ENCODE measurements at regions not wholly inside any gene's neighbourhood (a gene's known extent, or its start where the extent isn't known, plus 50 kb on each side); places are given as distances from the start of the nearest gene placed in this dataset.

DNA sequence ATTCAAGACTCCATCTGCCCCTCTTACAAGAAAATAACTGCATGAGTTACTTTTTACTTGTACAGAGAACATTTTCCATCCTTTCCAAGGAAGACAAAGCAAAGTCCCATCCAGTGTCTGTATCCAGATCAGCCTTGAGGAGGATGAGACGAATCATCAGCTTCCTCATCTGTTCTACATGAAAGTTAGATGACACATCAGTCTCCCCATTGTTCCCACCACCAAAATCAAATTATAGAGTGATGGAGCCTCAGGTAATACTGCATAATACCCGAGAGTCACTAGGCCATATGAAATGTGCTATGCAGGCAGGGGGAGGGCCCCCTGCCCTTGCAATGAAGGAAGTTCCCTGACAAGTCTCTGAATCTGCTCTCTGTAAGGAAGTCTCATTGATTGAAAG is 1244.6 kb upstream of the SLC10A2 start:
- WGBS, 2 donors: 68 to 73% methylated on average over 2 of the region's 2 CpGs
- no peak for DNase-seq
- no peak overlapping the region for H3K4me3 ChIP-seq (replicated peaks in 1 of 3)
- H3K27ac ChIP-seq: no peak overlapping the region
- H3K9me3 ChIP-seq: no peaks in the 10 kb centered on the region
- no peaks in the 10 kb centered on the region for H3K4me1 ChIP-seq
- TF ChIP-seq POLR2A (IDR thresholded peaks at IDR 0.05): no peak
- TF ChIP-seq, protein P1, sequence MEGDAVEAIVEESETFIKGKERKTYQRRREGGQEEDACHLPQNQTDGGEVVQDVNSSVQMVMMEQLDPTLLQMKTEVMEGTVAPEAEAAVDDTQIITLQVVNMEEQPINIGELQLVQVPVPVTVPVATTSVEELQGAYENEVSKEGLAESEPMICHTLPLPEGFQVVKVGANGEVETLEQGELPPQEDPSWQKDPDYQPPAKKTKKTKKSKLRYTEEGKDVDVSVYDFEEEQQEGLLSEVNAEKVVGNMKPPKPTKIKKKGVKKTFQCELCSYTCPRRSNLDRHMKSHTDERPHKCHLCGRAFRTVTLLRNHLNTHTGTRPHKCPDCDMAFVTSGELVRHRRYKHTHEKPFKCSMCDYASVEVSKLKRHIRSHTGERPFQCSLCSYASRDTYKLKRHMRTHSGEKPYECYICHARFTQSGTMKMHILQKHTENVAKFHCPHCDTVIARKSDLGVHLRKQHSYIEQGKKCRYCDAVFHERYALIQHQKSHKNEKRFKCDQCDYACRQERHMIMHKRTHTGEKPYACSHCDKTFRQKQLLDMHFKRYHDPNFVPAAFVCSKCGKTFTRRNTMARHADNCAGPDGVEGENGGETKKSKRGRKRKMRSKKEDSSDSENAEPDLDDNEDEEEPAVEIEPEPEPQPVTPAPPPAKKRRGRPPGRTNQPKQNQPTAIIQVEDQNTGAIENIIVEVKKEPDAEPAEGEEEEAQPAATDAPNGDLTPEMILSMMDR (IDR thresholded peaks at IDR 0.05): no peak
- H3K27me3 ChIP-seq: no peaks in the 10 kb centered on the region
- no peaks in the 10 kb centered on the region for H3K36me3 ChIP-seq
- intact Hi-C loops (cut with DNase I): no loop called here

DNA sequence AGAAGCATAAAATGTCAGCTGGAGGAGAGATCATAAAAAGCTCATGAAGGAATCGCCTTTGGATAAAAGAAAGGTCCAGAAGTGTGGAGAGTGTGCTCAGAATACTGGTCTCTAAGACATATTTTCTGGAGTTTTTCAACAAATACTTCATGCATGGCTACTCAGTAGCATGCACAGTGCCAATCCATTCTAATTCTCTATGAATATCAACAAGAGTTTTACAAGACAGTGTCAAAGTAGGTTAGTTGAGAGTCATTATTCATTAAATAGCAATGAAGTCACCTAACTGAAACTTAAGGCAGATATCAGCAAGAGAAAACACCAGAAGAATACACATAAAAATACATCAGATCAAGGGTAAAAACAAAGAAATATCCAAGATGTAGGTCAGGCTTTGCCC is 1243.2 kb upstream of the SLC10A2 start:
- intact Hi-C loops (cut with DNase I): no loop called here
- Histone ChIP-seq H3K27ac (no peak overlapping the region), H3K36me3 (no peaks in the 10 kb centered on the region), H3K9me3 (no peaks in the 10 kb centered on the region), H3K4me3 (replicated peaks in 1 of 3) (no peak overlapping the region), H3K4me1 (no peaks in the 10 kb centered on the region), H3K27me3 (no peaks in the 10 kb centered on the region)
- no peak for TF ChIP-seq POLR2A (IDR thresholded peaks at IDR 0.05)
- TF ChIP-seq, protein P1 (IDR thresholded peaks at IDR 0.05): no peak
- WGBS, 2 donors: 89 to 90% methylated on average over 1 of the region's 1 CpG
- no peak for DNase-seq

DNA sequence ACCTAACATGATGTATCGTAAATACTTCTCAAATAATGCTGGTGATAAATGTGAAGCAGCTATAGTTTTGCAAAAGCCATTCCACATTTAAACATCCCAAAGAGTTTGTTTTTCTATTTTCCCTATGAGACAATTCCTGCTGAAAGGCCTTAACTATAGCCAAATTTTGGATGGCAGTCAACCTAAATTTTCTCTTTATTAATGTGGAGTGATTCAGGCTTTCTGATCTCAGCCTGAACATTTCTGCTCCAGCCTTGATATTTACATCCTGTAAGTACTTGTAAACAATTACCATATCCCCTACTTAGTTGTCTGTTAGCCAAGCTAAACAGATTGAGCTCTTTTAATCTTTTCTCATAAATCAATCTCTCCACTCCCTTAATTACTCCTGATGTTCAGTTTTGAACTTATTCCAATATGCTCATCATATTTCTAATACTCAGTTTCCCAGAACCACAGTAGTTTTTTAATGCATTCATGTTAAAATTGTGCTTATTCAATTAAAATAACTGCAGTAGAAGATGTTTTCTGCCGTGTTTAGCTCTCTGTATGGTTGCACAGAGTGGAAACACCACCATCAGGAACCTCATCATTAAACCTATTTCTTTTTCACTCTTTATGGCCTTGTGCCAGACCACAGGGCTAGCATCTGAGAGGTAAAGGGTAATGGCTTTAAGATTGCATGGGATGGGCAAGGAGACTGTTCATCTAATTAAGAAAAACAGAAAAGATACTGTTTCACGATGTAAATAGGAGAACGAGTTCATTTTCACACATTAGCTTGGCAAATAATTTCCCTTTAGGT is 1235.2 kb upstream of the SLC10A2 start:
- Histone ChIP-seq H3K4me3 (replicated peaks in 1 of 3) (no peak overlapping the region), H3K27me3 (no peaks in the 10 kb centered on the region), H3K9me3 (no peaks in the 10 kb centered on the region), H3K27ac (no peak overlapping the region), H3K4me1 (no peaks in the 10 kb centered on the region), H3K36me3 (no peaks in the 10 kb centered on the region)
- WGBS, 2 donors: 75% methylated on average over 4 of the region's 4 CpGs
- TF ChIP-seq, protein P1 (IDR thresholded peaks at IDR 0.05): no peak
- no peak for TF ChIP-seq POLR2A (IDR thresholded peaks at IDR 0.05)
- intact Hi-C loops (cut with DNase I): no loop called here
- DNase-seq: no peak

DNA sequence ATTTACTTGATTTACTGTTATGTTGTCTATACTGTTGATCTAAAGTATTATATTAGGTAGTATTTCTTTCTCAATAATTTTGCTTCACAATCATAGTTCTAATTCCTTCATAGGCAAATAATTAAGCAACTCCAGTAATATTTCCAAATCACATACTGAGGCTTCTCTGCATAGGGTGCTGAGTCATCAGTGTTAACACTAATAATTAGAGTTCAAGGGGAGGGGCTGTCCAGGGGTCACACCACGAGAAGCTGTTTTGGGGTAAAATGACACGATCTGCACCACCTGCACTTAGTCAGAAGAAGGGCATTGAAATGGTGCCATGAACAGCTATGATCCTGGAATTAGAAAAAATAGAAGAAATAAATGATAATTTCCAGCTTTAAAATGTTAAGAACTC is 1230.9 kb upstream of the SLC10A2 start:
- H3K36me3 ChIP-seq: no peaks in the 10 kb centered on the region
- TF ChIP-seq, protein P1 (IDR thresholded peaks at IDR 0.05): no peak
- no peak for TF ChIP-seq POLR2A (IDR thresholded peaks at IDR 0.05)
- no peaks in the 10 kb centered on the region for H3K27me3 ChIP-seq
- no peak for DNase-seq
- H3K4me1 ChIP-seq: no peaks in the 10 kb centered on the region
- H3K27ac ChIP-seq: no peak overlapping the region
- 78 to 94% methylated on average over 2 of the region's 2 CpGs for WGBS, 2 donors
- intact Hi-C loops (cut with DNase I): no loop called here
- no peak overlapping the region for H3K4me3 ChIP-seq (replicated peaks in 1 of 3)
- no peaks in the 10 kb centered on the region for H3K9me3 ChIP-seq

DNA sequence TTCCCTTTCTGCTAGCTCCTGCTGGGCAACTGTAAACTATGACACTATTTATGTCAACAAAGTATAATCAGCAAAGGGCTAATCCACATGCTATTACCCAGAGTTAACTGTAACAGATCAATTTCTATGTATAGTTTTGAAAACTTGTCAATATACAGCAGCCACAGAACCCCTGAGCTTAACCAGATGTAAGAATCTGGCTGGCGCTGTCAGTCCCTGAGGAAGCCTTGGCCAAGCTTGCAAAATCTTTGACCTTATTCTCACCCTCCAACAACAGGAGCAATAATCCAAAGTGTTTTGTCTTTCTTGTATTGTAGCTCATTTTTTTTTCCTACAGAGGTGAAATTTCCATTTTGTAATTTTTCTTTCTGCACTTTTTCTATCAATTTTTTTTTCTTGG is 1230.1 kb upstream of the SLC10A2 start:
- intact Hi-C loops (cut with DNase I): no loop called here
- TF ChIP-seq POLR2A (IDR thresholded peaks at IDR 0.05): no peak
- TF ChIP-seq, protein P1 (IDR thresholded peaks at IDR 0.05): no peak
- 89 to 94% methylated on average over 1 of the region's 1 CpG for WGBS, 2 donors
- no peak for DNase-seq
- no peaks in the 10 kb centered on the region for H3K27me3 ChIP-seq
- H3K4me3 ChIP-seq (replicated peaks in 1 of 3): no peak overlapping the region
- no peaks in the 10 kb centered on the region for H3K4me1 ChIP-seq
- no peaks in the 10 kb centered on the region for H3K9me3 ChIP-seq
- no peak overlapping the region for H3K27ac ChIP-seq
- no peaks in the 10 kb centered on the region for H3K36me3 ChIP-seq

Data from thyroid gland (tissue), 4 donors.